GM19099 (cell line): ENCODE measurements at regions not wholly inside any gene's neighbourhood (a gene's known extent, or its start where the extent isn't known, plus 50 kb on each side); places are given as distances from the start of the nearest gene placed in this dataset.

ENCODE experiments used
- POLR2A ChIP-seq: IDR thresholded peaks from 3 replicates; pipeline ENCODE4 v1.6.1; 2011; ENCODE audit warnings: low read depth; ENCODE audit not compliant: insufficient read length; ENCODE audit errors: extremely low read depth

DNA sequence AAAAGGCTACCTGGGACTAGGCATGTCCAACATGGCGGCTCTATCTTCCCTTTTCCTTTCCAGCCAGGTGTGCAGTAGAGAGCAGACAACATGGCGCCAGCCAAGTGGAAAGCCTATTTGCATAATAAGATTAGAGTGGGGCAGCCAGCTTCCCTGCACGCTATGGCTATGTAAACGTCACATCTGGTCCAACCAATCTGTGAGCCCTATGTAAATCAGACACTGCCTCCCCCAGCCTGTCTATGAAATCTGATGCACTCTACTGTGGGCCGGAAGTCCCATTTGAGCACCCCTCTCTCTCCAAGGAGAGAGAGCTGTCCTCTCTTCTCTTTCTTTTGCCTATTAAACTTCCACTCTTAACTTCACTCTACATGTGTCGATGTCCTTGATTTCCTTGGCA lies 984.9 kb upstream of the AUTS2 start:
- TF ChIP-seq POLR2A, result no peak

DNA sequence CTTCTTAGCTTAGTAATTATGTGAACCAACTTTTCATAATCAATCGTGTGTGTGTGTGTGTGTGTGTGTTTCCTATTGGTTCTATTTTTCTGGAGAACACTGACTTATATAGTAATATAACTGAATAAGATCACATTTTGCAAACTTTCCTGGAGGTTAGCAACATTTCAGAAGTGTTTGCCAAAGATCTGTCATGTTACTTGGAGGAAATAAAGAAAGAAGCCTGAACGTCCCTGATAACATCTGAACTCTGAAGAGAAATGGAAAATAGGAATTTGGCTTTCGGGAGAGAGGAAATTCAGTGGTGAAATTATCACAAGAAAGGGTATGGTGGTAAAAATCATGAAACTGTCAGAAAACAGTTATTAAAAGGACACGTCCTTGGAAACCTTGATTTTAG lies 984.4 kb upstream of the AUTS2 start:
- TF ChIP-seq POLR2A, result no peak

DNA sequence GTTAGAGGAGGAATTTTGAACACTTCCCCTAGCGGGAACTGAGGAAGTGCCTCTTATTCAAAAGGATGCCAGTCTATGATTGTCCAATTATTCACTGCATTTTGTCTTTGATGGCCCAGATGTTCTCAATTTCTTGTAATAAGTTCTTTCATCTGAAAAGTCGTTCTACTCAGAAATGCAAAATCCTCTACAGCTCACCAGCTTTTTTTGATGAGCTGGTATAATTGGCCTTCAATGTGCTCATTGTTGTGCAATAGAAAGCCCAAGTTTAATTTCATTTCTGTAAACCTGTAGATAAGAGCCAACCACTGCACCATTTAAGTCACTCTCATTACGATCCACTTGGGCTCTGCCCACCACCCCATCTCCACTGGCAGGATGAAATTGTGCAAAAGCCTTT lies 978.7 kb upstream of the AUTS2 start:
- no peak for TF ChIP-seq POLR2A

DNA sequence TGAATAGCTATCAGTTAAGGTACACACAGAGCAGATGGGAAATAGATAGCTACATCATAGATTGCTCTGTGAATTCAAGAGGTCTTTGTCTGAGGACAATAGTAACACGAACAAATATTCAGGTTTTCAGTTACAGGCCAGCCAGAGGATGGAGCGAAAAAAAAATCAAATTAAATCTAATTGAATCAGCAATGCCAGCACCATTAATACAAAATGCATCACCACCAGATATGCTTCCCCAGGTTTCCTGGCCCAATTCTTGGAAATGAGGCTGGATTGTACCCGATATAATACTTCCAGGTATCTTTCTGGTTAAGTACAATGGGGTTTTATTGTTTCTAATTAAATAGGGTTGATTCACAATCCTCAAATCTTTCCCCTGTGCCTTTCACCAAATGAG lies 975.8 kb upstream of the AUTS2 start:
- TF ChIP-seq POLR2A, result no peak

DNA sequence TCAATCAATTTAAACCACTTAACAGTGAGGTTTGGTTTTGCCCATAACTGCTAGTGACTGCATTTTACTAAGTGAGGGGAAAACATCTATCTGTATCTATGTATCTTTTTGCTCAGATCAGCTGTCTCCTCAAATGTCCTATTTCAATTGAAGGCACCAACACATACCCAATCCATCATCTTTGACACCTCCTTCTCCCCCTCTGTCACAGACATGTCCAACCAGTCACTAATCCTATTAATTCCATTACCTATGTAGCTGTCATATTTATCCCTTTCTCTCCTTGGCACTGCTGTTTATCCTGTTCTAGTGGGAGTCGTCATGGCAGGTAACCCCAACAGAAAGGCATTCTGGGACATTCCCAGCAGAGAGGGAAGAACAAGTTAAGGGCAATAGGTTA lies 975.2 kb upstream of the AUTS2 start:
- TF ChIP-seq POLR2A, result no peak

DNA sequence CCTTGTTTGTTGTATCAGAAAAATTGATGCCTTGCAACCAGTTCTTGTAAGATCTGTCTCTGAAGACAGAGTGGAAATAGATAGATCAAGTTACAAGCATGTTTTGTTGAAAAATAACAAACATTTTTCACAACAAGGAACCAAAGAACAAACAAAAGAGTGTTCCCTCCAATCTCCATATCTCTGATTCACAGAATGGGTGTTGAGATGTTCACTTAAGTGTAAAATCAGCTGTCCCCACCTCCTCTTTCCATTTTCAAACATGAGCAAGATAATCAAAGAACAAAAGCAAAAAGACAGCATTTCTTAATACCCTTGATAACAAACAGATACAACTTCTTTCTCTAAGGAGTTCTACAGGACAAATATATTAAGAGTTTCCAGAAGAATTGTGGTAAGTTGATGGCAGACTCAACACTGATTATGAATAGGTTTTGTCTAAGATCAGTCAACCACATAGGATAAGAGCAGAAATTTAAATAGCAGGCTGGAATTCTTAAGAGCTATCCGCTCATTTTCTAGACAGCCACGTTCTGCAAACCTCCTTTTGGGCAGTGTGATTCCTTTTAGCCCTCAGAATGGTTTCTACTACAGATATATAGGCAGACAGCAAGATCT lies 970.9 kb upstream of the AUTS2 start:
- no peak for TF ChIP-seq POLR2A

DNA sequence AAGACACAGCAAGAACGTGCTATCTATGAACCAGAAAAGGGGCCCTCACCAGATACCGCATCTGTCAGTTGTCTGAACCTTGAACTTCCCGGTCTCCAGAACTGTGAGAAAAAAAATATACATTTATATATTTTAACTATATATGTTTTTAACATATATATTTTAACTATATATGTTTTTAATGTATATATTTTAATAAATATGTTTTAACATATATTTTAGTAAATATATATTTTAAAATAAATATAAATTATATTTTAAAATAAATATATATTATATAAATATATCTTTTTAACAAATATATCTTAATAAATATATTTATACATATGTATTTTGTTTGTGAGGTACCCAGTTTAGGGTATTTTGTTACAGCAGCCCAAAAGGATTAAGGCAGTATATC lies 958.2 kb upstream of the AUTS2 start:
- no peak for TF ChIP-seq POLR2A

DNA sequence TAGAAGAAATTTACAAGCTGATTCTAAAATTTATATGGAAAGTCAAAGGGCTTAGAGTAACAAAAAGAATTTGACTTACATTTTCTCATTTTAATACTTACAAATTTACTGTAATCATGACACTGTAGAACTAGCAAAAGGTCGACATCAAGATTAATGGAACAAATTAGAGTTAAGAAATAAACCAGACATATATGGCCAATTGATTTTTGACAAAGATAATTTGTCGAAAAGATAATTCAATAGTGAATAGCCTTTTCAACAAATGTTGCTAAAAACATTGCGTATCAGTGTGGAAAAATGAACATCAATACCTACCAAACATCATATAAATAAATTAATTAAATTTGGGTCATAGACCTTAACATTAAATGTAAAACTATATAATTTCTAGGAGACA lies 955.5 kb upstream of the AUTS2 start:
- TF ChIP-seq POLR2A, result no peak

DNA sequence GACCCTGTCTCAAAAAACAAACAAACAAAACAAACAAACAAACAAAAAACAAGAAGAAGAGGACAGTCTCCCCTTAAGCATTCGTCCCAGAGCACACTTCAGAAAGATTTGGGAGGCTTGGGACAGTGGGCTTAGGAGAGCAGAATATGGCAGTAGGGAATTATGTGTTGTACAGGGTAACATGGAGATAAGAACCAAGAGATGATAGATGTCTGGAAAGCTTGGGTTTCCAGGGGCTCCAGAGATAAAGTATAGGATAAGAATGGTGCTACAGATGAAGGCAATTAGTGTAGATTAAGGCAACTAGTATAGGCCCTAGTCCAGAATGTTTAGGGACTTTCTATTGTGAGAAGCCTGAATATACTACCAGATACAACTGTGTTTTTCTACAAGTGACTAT lies 934.9 kb upstream of the AUTS2 start:
- no peak for TF ChIP-seq POLR2A

DNA sequence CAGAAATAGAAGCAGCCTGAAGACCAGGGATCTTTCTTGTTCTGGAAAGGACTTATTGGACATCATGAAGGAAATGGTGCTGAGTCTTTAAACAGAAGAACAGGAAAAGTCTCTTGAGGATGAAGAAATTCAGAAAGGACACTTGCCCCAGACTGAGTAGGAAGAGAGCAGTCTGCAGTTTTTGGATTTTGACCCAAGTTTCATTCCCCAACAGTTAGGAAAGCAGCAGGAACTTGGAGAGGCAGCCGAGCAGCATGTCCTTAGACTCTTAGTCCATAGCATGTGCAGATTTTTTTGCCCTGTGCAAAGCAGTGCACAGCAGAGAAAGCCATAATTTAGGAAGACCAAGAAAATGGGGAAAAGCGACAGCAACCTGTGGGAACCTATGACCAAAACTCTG lies 927.2 kb upstream of the AUTS2 start:
- TF ChIP-seq POLR2A, result no peak

DNA sequence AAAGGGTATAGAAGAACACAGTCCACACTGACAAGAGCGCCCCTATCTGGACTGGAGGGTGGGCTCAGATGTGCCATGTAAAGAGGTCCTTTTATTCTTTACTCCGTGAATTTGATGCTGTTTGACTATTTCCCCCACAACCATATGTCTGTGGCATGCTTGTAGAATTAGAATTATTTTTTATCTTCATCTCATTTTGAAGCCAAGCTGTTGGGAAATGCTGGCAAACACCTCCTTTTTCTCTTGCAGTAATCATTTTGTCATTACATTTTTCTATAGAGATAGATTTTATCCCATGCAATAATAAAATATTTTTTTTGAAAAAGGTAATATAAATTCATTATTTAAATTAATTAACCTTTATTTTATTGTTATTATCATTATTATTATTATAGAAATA lies 926.6 kb upstream of the AUTS2 start:
- TF ChIP-seq POLR2A, result no peak

DNA sequence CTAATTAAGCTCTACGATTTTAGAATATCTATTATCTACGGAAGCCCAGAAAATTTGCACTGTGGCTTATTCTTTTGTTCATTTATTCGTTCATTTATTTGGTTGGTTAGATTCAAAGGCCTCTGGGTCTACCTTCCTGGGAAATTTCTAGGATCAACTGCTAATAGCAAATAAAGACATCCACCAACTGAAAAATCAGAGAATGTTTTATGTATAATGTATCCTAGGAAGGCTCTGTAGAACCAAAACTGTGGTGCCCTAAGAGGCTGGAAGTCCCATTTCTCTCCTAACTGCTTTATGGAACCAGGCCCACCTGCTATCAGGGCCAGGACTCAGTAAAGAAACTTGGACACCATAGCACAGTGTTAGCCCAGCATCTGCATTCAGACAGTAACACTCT lies 923.4 kb upstream of the AUTS2 start:
- TF ChIP-seq POLR2A, result no peak

DNA sequence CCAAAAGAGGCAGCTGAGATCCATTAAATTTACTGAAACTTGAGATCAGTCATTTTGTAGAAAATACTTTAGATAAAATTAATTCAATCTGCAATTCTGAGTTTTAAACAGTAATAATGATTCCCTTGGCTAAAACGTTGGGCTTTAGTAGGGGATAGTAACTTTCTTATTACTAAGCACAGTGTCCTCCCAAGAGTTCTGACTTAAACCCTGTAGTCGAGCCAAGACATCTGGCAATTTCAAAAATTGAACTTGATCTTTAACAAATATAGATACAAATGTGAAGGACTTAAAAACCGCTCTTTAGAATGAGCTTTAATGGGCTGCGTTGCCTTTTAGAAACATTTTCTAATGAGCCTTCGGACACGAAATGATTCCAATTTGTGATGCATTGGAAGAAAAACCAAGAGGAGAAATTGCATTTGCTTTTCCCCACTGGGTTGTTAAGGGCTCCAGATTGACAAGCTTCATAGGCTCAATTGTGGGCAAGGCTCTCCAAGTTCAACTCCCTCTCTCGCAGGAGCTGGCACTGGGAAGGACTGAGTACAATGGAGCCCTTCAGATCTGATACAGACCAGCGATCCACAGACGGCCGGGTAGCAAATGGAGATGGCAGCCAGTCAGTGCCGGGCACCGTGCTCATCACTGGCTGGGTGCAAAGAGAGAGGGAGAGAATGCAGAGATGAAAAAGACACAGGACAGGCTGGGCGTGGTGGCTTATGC lies 921.3 kb upstream of the AUTS2 start:
- no peak for TF ChIP-seq POLR2A

DNA sequence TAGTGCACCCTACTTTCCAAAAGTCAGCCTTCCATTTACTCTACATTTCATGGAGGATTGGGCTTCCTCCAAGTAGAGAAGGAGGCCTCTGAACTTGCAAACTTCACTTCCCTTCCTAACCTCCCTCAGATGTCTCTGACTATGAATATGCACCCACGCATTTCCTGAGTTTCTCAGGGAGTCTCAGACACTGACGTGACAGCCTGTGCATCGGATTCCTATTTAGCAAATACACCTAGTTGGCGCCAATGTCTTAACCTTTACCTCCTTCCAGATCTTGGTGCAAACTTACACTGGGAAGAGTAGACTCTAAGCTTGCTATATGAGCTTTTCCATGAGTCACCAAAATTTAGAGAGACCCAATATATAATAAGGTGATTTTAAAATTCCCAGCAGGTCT lies 920.1 kb upstream of the AUTS2 start:
- no peak for TF ChIP-seq POLR2A

DNA sequence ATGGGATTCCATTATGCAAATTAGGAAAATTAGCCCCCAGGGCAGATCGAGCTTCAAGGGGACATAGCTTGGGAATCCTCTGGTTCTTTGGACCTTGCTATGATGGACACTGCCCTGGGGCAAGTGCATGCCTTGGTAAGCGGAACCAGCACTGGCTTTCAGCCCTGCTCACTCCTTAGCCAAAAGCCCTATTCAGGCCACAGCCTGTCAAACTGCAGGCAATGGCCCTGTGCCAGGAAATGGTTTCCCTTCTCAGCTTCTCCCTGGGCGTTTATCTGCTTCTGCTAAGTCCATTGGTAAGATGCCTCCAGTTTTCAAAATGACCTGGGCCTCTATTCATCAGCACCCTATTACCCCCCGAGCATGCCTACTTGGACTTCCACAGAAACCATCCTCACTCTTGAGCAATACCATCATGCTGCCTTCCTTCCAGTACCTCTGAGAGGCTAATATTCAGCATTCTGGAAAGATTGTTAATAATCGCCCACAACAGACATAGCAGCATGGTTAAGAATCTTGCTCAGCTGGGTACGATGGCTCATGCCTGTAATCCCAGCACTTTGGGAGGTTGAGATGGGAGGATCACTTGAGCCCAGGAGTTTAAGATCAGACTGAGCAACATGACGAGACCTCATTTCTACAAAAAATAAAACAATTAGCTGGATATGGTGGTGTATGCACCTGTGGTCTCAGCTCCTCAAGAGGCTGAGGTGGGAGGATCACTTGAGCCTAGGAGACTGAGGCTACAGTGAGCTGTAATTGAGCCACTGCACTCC lies 918.6 kb upstream of the AUTS2 start:
- no peak for TF ChIP-seq POLR2A

DNA sequence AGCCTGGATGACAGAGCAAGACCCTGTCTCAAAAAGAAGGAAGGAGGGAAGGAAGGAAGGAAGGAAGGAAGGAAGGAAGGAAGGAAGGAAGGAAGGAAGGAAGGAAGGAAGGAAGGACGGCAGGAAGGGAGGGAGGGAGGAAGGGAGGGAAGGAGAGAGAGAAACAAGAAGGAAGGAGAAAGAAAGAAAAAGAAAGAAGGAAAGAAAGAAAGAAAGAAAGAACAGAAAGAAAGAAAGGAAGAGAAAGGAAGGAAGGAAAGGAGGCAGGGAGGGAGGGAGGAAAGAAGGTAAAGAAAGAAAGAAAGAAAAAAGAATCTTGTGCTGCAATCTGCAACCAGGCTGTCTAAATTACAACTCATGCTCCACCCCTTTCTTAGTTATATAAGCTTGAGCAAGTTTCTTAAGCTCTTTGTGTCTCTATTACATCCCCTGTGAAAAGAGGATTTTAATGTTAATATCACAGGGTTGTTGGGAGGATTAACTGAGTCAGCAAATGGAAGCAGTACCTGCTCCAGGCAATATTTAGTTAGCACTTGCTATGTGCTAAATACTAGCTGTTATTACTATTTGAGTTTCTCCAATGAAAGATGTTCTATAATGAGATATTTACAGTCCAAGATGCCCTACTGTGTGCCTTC lies 917.9 kb upstream of the AUTS2 start:
- TF ChIP-seq POLR2A, result no peak

DNA sequence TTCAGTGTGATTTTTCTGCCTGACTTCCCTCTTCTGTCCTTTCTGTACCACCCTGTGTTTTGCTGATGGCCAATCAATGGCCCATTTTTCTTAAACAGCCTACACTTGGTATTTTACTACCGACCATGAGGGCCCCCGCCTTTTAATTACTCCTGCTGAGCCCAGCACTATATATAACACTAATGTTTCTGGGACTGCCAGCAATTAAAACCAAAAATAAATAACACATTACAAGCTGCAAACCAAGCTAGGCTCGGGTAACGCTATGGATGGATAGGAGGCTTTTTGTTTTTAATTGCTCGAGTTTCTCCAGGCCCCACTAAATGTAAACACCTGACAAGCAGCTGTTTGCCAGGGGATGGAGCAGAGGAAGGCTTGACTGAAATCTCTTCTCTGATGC lies 915.4 kb upstream of the AUTS2 start:
- no peak for TF ChIP-seq POLR2A
